Colonic mucosa (tissue), 4 donors: ENCODE measurements at regions not wholly inside any gene's neighbourhood (a gene's known extent, or its start where the extent isn't known, plus 50 kb on each side); places are given as distances from the start of the nearest gene placed in this dataset.

Experiments
- DNase-seq: peaks from one replicate; pipeline ENCODE4 v3.0.0-alpha.2; 2020
- H3K27ac ChIP-seq: fragments of 200-600 bp; one replicate; pipeline ENCODE4 v1.8.0; 2021
- H3K27me3 ChIP-seq: fragments of 200-600 bp; one replicate; pipeline ENCODE4 v1.8.0; 2021
- H3K36me3 ChIP-seq: fragments of 200-600 bp; one replicate; pipeline ENCODE4 v1.8.0; 2021
- H3K4me1 ChIP-seq: fragments of 200-600 bp; one replicate; pipeline ENCODE4 v1.8.0; 2021; ENCODE audit warnings: mild to moderate bottlenecking
- H3K4me3 ChIP-seq: fragments of 200-600 bp; one replicate; pipeline ENCODE4 v1.8.0; 2021
- H3K9ac ChIP-seq, 2 donors: one replicate each; pipeline ENCODE4 v1.7.0; 2013; ENCODE audit warnings: control low read depth in 2 of 2, low read depth in 2 of 2, low read length in 2 of 2
- H3K9me3 ChIP-seq: fragments of 200-600 bp; one replicate; pipeline ENCODE4 v1.8.0; 2021
- intact Hi-C: fragments of 100-400 bp; cut with DNase I; formaldehyde crosslinking; loops from one replicate; pipeline ENCODE4 v1.14.1; 2022
- TF ChIP-seq, protein P1 (sequence below): fragments of 200-600 bp; IDR thresholded peaks from one replicate; pipeline ENCODE4 v1.8.0; 2022; ENCODE audit warnings: antibody characterized with exemption, mild to moderate bottlenecking
- donor health status: healthy.
- donor health status: DM: no; HTN: no; CAD: no.
- donor health status: DM: no; HTN: no; CAD: no.

DNA sequence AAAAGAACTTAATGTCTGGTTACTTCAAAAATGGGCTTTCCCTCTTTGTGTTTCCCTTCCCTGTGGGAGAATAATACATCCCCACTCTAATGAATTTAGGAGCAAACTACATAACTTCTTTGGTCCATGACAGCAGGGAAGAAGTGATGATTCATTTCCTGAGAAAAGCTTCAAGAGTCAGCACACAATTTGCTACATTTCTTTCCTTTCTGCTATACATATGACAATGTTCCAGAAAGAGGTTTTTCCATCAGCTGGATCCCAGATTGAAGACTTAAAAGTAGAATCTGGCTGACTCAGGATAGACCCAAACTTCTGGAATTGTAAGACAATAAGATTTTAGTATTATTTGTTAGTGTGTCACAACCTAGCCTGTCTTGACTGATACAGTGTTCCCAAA, 126.1 kb downstream of the DRD1 start:
- Histone ChIP-seq H3K4me1 (no peaks in the 10 kb centered on the region), H3K4me3 (no peak overlapping the region), H3K36me3 (no peaks in the 10 kb centered on the region), H3K9ac (no peak overlapping the region), H3K27ac (no peak overlapping the region), H3K9me3 (no peaks in the 10 kb centered on the region), H3K27me3 (no peaks in the 10 kb centered on the region)
- intact Hi-C loops = no loop called here
- TF ChIP-seq, protein P1, sequence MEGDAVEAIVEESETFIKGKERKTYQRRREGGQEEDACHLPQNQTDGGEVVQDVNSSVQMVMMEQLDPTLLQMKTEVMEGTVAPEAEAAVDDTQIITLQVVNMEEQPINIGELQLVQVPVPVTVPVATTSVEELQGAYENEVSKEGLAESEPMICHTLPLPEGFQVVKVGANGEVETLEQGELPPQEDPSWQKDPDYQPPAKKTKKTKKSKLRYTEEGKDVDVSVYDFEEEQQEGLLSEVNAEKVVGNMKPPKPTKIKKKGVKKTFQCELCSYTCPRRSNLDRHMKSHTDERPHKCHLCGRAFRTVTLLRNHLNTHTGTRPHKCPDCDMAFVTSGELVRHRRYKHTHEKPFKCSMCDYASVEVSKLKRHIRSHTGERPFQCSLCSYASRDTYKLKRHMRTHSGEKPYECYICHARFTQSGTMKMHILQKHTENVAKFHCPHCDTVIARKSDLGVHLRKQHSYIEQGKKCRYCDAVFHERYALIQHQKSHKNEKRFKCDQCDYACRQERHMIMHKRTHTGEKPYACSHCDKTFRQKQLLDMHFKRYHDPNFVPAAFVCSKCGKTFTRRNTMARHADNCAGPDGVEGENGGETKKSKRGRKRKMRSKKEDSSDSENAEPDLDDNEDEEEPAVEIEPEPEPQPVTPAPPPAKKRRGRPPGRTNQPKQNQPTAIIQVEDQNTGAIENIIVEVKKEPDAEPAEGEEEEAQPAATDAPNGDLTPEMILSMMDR = no peak
- no peak for DNase-seq

DNA sequence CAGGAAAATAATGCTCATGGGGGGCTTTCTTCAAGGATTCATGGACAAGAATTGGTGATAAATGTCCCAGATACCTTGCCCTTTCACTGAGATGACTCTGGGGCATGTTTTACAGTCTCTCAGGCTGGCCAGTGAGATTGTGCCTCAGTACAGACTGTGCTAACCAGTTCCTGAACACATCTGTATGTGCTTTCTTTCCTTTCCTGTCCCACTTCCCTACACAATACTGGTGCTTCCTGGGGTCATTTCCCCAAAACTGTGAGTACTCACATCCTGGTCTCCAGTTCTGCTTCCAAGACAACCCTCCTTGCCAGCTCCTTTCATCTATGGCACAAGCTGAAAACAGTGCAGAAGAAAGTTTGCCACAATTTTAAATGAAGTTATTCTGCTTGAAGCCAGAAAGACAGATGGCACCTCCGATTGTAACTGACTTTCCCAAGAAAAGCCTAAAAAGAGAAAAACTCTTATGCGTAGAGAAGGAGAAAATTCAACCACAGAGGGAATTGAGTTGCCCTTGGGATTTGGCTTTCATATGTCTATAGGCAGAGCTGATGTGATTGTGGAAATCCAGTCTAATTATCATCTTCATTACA, 134.7 kb downstream of the DRD1 start:
- no peak overlapping the region for H3K9ac ChIP-seq
- H3K27me3 ChIP-seq = no peaks in the 10 kb centered on the region
- H3K4me3 ChIP-seq = no peak overlapping the region
- no peak for DNase-seq
- no peak overlapping the region for H3K27ac ChIP-seq
- H3K4me1 ChIP-seq = no peaks in the 10 kb centered on the region
- TF ChIP-seq, protein P1 = no peak
- intact Hi-C loops = no loop called here
- no peaks in the 10 kb centered on the region for H3K36me3 ChIP-seq
- H3K9me3 ChIP-seq = no peaks in the 10 kb centered on the region

DNA sequence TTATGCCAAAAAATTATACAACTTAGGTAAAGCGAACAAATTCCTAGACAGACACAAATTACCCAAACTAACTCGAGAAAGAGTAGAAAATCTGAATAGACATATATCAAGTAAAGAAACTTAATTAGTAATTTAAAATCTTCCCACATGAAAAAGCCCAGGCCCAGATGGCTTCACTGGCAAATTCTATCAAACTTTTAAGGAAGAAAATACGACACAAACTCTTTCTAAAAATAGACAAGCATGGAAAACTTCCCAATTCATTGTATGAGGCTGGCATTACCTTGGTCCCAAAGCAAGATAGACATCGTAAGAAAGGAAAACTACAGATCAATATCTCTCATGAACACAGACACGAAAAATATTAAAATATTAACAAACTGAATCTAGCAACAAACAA, 135.3 kb downstream of the DRD1 start:
- H3K36me3 ChIP-seq = no peaks in the 10 kb centered on the region
- no peak overlapping the region for H3K27ac ChIP-seq
- H3K4me3 ChIP-seq = no peak overlapping the region
- no peaks in the 10 kb centered on the region for H3K9me3 ChIP-seq
- no peaks in the 10 kb centered on the region for H3K27me3 ChIP-seq
- intact Hi-C loops = no loop called here
- TF ChIP-seq, protein P1 = no peak
- no peaks in the 10 kb centered on the region for H3K4me1 ChIP-seq
- H3K9ac ChIP-seq = no peak overlapping the region
- DNase-seq = no peak

DNA sequence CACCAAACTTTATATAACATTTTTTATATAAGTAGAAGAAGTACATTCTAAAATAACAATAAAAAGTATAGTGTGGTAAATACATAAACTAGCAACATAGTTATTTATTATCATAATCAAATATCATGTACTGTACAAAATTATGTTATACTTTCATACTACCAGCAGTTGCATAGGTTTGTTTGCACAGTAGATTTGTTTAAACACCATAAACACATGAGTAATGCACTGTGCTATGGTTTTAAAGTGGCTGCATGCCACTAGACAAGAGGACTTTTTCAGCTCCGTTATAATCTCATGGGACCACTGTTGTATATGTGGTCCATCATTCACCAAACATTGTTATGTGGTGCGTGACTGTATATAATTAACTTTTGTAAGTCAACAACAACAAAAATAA, 137.6 kb downstream of the DRD1 start:
- no peak overlapping the region for H3K27ac ChIP-seq
- TF ChIP-seq, protein P1 = no peak
- no peaks in the 10 kb centered on the region for H3K4me1 ChIP-seq
- no peaks in the 10 kb centered on the region for H3K36me3 ChIP-seq
- H3K27me3 ChIP-seq = no peaks in the 10 kb centered on the region
- H3K9ac ChIP-seq = no peak overlapping the region
- no peak overlapping the region for H3K4me3 ChIP-seq
- no peak for DNase-seq
- H3K9me3 ChIP-seq = no peaks in the 10 kb centered on the region
- intact Hi-C loops = no loop called here

DNA sequence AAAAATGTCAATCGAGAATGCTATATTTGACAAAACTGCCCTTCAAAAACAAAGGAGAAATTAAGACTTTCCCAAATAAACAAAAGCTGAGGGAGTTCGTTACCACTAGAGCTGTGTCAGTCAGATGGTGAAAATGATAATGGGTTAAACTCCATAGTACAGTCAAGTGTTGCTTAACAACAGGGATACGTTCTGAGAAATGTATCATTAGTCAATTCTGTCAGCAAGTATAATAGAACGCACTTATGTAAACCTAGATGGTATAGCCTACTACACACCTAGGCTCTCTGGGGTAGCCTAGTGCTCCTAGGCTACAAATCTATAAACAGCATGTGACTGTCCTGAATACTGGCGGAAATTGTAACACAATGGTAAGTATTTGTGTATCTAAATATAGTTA, 138.7 kb downstream of the DRD1 start:
- DNase-seq = no peak
- no peak overlapping the region for H3K9ac ChIP-seq
- TF ChIP-seq, protein P1 = no peak

More for the DNA sequence above, 138.7 kb downstream of the DRD1 start:
- H3K27me3 ChIP-seq = no peaks in the 10 kb centered on the region
- H3K36me3 ChIP-seq = no peaks in the 10 kb centered on the region
- H3K4me1 ChIP-seq = no peaks in the 10 kb centered on the region
- H3K9me3 ChIP-seq = no peaks in the 10 kb centered on the region
- no peak overlapping the region for H3K4me3 ChIP-seq
- H3K27ac ChIP-seq = no peak overlapping the region
- intact Hi-C loops = no loop called here
